ENCODE measurements at regions not wholly inside any gene's neighbourhood (a gene's known extent, or its start where the extent isn't known, plus 50 kb on each side); places are given as distances from the start of the nearest gene placed in this dataset.

DNA sequence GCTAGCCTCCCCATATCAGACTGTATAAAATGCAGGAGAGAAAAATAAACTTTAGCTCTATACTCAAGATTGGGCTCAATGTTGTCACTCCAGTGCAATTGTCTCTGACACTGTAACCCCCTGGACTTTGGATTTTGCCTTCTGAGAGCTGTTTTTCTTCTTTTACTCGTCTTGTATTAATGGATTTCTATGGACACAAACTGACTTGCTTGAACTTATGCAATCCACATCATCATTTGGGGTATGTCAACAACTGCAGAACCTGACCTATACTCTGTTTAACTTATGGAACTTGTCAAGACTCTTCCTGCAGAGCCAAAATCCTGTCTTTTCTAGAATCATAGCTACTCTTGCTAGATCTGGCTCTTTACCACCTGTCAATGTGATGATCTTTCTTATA is 257.8 kb upstream of the DCC start:
- Histone ChIP-seq H4K8ac (ENCODE audit: extremely low read depth, insufficient read depth, low read length) (no peak overlapping the region), H3K4me1 (replicated peaks in 1 of 4; ENCODE audit: control insufficient read depth in 3 of 4, insufficient read depth in 4 of 4, low read length in 3 of 4) (no peaks in the 10 kb centered on the region), H2AK5ac (ENCODE audit: low read depth, low read length) (no peak overlapping the region), H3K4me3 (ENCODE audit: extremely low read depth in 1 of 4, insufficient read depth in 2 of 4, low read depth in 3 of 4, low read length in 4 of 4) (no peak overlapping the region), H2AFZ (ENCODE audit: low read length) (no peak overlapping the region), H2BK120ac (replicated peaks; ENCODE audit: low read depth, low read length) (no peak overlapping the region), H4K5ac (ENCODE audit: insufficient read length, low read depth, low read length) (no peak overlapping the region), H3K9me3 (ENCODE audit: insufficient read depth in 2 of 2, low read depth in 1 of 2, low read length in 1 of 2) (no peaks in the 10 kb centered on the region; a peak in 1 of 4 replicates), H2BK5ac (ENCODE audit: low read depth, low read length) (no peak overlapping the region), H3K23me2 (ENCODE audit: low read depth, low read length) (no peaks in the 10 kb centered on the region), H4K20me1 (replicated peaks in 1 of 2; ENCODE audit: control insufficient read depth in 1 of 2, insufficient read depth in 2 of 2, low read length in 2 of 2) (no peaks in the 10 kb centered on the region), H3K23ac (ENCODE audit: insufficient read length) (no peak overlapping the region), H2BK15ac (ENCODE audit: low read length) (no peak overlapping the region), H3K79me1 (ENCODE audit: low read depth, low read length) (no peaks in the 10 kb centered on the region), H3K14ac (ENCODE audit: insufficient read length) (no peak overlapping the region), H3K79me2 (ENCODE audit: control insufficient read depth in 1 of 2, insufficient read depth in 2 of 2, low read length in 2 of 2) (no peaks in the 10 kb centered on the region), H2BK12ac (ENCODE audit: low read depth, low read length) (no peak overlapping the region), H3K4me2 (ENCODE audit: insufficient read depth in 1 of 2, low read depth in 2 of 2, low read length in 2 of 2) (no peak overlapping the region), H3K27ac (ENCODE audit: low read depth, low read length) (no peak overlapping the region), H3K36me3 (ENCODE audit: control insufficient read depth in 2 of 4, insufficient read depth in 4 of 4, low read length in 3 of 4) (no peaks in the 10 kb centered on the region), H4K91ac (replicated peaks; ENCODE audit: insufficient read length, low read length) (no peak overlapping the region), H3K4ac (replicated peaks; ENCODE audit: insufficient read length, low read depth, low read length) (no peak overlapping the region), H2BK20ac (ENCODE audit: low read length) (no peak overlapping the region), H3K56ac (replicated peaks; ENCODE audit: insufficient read length, low read depth, low read length) (no peak overlapping the region), H3K18ac (ENCODE audit: extremely low read depth, low read length) (no peak overlapping the region), H3K27me3 (replicated peaks in 1 of 4; ENCODE audit: control insufficient read depth in 3 of 4, extremely low read depth in 1 of 4, insufficient read depth in 3 of 4, low read length in 3 of 4) (no peaks in the 10 kb centered on the region), H3K9ac (replicated peaks in 1 of 4; ENCODE audit: extremely low read depth in 1 of 4, low read depth in 3 of 4, low read length in 3 of 4) (no peak overlapping the region)
- TF ChIP-seq EZH2 (IDR thresholded peaks at IDR 0.05; ENCODE audit: low read depth, low read length, severe bottlenecking) (no peak), PHF8 (conservative IDR thresholded peaks at IDR 0.05; ENCODE audit: low read depth, low read length) (no peak), SP2 (IDR thresholded peaks at IDR 0.05; ENCODE audit: low read length) (no peak), NANOG (IDR thresholded peaks at IDR 0.05; ENCODE audit: insufficient read depth, low read depth, low read length, poor library complexity, severe bottlenecking) (no peak)
- FAIRE-seq (no peak), DNase-seq (ENCODE audit: low read depth in 1 of 2, low spot score in 2 of 2) (no peak)
- ChIA-PET POLR2A (ENCODE audit: partially characterized antibody) (no interaction called here), CTCF (ENCODE audit: partially characterized antibody) (interaction anchor here (0.9 to 1.5 kb wide), 4 partner anchors 10 to 363 kb away, joined by 3 to 4 read pairs (median 3); no protein-coding TSS in a partner anchor)
- WGBS, 2 experiments (ENCODE audit: extremely low coverage in 1 of 2, insufficient coverage in 1 of 2, insufficient read length in 1 of 2, insufficient replicate concordance in 2 of 2, low coverage in 1 of 2, low lambda C conversion rate in 2 of 2, missing lambda C conversion rate in 1 of 2), result 80% methylated on average over 1 of the region's 1 CpG; no CpG with 5 or more reads in 1 of the 2 experiments
